ENCODE measurements at regions not wholly inside any gene's neighbourhood (a gene's known extent, or its start where the extent isn't known, plus 50 kb on each side); places are given as distances from the start of the nearest gene placed in this dataset.

DNA sequence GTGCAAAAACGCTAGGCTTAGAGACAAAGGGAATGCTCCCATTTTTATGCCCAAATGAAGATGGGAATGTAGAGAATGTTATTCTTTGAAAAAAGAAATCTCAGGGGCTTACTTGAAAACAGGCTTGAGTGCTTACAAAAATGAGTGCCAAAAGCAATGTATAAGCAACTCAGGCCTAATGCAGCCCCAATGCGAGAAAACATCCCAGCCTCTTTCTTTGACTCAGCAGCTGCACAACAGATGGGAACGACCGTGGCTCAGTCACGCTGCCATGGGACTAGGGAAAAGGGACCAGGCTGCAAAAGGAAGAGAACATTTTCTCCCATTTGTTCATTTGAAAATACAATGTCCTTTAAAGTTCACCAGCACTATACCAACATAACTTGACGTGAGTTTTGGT lies 246.4 kb upstream of the LRIG1 start:
- H3K9me3 ChIP-seq (replicated peaks; ENCODE audit: control insufficient read depth, insufficient read depth, low read length) = no peaks in the 10 kb centered on the region
- no peaks in the 10 kb centered on the region for H3K79me2 ChIP-seq (ENCODE audit: control insufficient read depth, insufficient read depth, low read length)
- no peaks in the 10 kb centered on the region for H3K36me3 ChIP-seq (ENCODE audit: control insufficient read depth in 2 of 2, insufficient read depth in 2 of 2, low read length in 1 of 2)
- no peaks in the 10 kb centered on the region for H3K4me1 ChIP-seq (ENCODE audit: control insufficient read depth, insufficient read depth, low read length)
- RAD21 ChIA-PET (ENCODE audit: unreplicated experiment) = no interaction called here
- H4K20me1 ChIP-seq (ENCODE audit: control insufficient read depth, insufficient read depth) = no peaks in the 10 kb centered on the region
- 20% methylated on average over 6 of the region's 6 CpGs for WGBS (ENCODE audit: insufficient coverage, insufficient replicate concordance, low lambda C conversion rate, missing lambda C conversion rate)
- no peak overlapping the region for H3K27ac ChIP-seq (ENCODE audit: control insufficient read depth, insufficient read depth)
- no peak overlapping the region for H3K4me3 ChIP-seq
- intact Hi-C loops (cut with micrococcal nuclease; ENCODE audit: unreplicated experiment) = no loop called here
- SMC1A ChIA-PET (ENCODE audit: uncharacterized antibody, unreplicated experiment) = no interaction called here
- POLR2A ChIA-PET = no interaction called here
- ATAC-seq (no peak), DNase-seq (ENCODE audit: low read depth, low spot score) (no peak), FAIRE-seq (no peak)
- H3K4me2 ChIP-seq (ENCODE audit: control insufficient read depth, insufficient read depth) = no peak overlapping the region
- BruUV-seq (replicated peaks) = no TSS peak
- H3K27me3 ChIP-seq (replicated peaks in 1 of 2; ENCODE audit: control insufficient read depth in 2 of 2, insufficient read depth in 2 of 2, low read length in 1 of 2) = no peaks in the 10 kb centered on the region; a peak in 1 of 4 replicates
- H3K9ac ChIP-seq (ENCODE audit: control insufficient read depth, insufficient read depth, low read length) = no peak overlapping the region
- in situ Hi-C loops (cut with MboI) = no loop called here
- CTCF ChIA-PET = no interaction called here
- H2AFZ ChIP-seq (ENCODE audit: control insufficient read depth, low read depth, low read length) = no peak overlapping the region
- TF ChIP-seq CHD2 (IDR thresholded peaks at IDR 0.05; ENCODE audit: borderline replicate concordance, low read depth, low read length) (no peak), ZNF592 (IDR thresholded peaks at IDR 0.05) (no peak), CBX3 (IDR thresholded peaks at IDR 0.05; ENCODE audit: borderline replicate concordance, low read depth) (no peak), PAX5 (IDR thresholded peaks at IDR 0.05; ENCODE audit: borderline replicate concordance, low read depth, low read length) (no peak), NR2C1 (IDR thresholded peaks at IDR 0.05) (no peak), PBX3 (IDR thresholded peaks at IDR 0.05; ENCODE audit: insufficient replicate concordance, low read depth, low read length) (no peak), SMC3 (IDR thresholded peaks at IDR 0.05; ENCODE audit: borderline replicate concordance, low read length) (no peak), SMAD5 (IDR thresholded peaks at IDR 0.05; ENCODE audit: low read depth) (no peak), FOXM1 (IDR thresholded peaks at IDR 0.05; ENCODE audit: low read depth, low read length) (no peak), POU2F2 (IDR thresholded peaks at IDR 0.05; ENCODE audit: borderline replicate concordance, low read depth, low read length) (no peak), SKIL (IDR thresholded peaks at IDR 0.05; ENCODE audit: low read depth, poor library complexity, severe bottlenecking) (no peak), JUND (IDR thresholded peaks at IDR 0.05; ENCODE audit: low read depth, low read length) (no peak), EP300 (IDR thresholded peaks at IDR 0.05; ENCODE audit: borderline replicate concordance in 1 of 2, control insufficient read depth in 1 of 2, low read depth in 2 of 2, low read length in 2 of 2) (no peak), ZNF384 (IDR thresholded peaks at IDR 0.05; ENCODE audit: borderline replicate concordance, low read depth, low read length) (no peak), NFYA (IDR thresholded peaks at IDR 0.05; ENCODE audit: borderline replicate concordance, low read depth, low read length) (no peak), TAF1 (IDR thresholded peaks at IDR 0.05; ENCODE audit: borderline replicate concordance, low read depth, low read length) (no peak)
- TF ChIP-seq, protein P1, sequence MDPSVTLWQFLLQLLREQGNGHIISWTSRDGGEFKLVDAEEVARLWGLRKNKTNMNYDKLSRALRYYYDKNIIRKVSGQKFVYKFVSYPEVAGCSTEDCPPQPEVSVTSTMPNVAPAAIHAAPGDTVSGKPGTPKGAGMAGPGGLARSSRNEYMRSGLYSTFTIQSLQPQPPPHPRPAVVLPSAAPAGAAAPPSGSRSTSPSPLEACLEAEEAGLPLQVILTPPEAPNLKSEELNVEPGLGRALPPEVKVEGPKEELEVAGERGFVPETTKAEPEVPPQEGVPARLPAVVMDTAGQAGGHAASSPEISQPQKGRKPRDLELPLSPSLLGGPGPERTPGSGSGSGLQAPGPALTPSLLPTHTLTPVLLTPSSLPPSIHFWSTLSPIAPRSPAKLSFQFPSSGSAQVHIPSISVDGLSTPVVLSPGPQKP (IDR thresholded peaks at IDR 0.05; ENCODE audit: low read depth, low read length) = no peak

Measured in GM12878 (cell line).